H1 (cell line): ENCODE measurements at regions not wholly inside any gene's neighbourhood (a gene's known extent, or its start where the extent isn't known, plus 50 kb on each side); places are given as distances from the start of the nearest gene placed in this dataset.
"Not testable (repeated sequence)": the region's sequence is repeated elsewhere in the genome, so short reads cannot be mapped to it uniquely, and the experiment has no call there.

Source experiments
- CTCF ChIA-PET: fragments of 300-600 bp; sonication (Branson Sonifier 250); formaldehyde crosslinking; loops from one replicate; lab custom pipeline; 2021; ENCODE audit not compliant: partially characterized antibody; lab: Charles Lee
- POLR2A ChIA-PET: fragments of 300-600 bp; sonication (Branson Sonifier 250); formaldehyde crosslinking; loops from one replicate; lab custom pipeline; 2021; ENCODE audit warnings: inconsistent platforms; ENCODE audit not compliant: partially characterized antibody; lab: Charles Lee
- DNase-seq, 2 experiments: peaks; one replicate each; pipeline versions ENCODE4 v3.0.0 to v3.0.0-alpha.2; 2010 to 2022; ENCODE audit warnings: low spot score in 2 of 2, low read depth in 1 of 2, mixed read lengths in 1 of 2
- FAIRE-seq: peaks from 2 replicates; lab custom pipeline; 2011; peaks lifted over from hg19 to GRCh38; lab: Jason Lieb, UNC
- H2AFZ ChIP-seq: 2 replicates; pipeline ENCODE4 v1.8.1; 2012; ENCODE audit warnings: low read length, inconsistent platforms
- H2AK5ac ChIP-seq: 2 replicates; pipeline ENCODE4 v1.6.1; 2013; ENCODE audit warnings: low read depth, low read length
- H2BK120ac ChIP-seq: replicated peaks from 2 replicates; pipeline ENCODE3; 2013; ENCODE audit warnings: low read depth, low read length, inconsistent platforms
- H2BK12ac ChIP-seq: 2 replicates; pipeline ENCODE4 v1.6.1; 2013; ENCODE audit warnings: low read depth, low read length
- H2BK15ac ChIP-seq: 2 replicates; pipeline ENCODE4 v1.6.1; 2013; ENCODE audit warnings: low read length
- H2BK20ac ChIP-seq: 2 replicates; pipeline ENCODE4 v1.6.1; 2013; ENCODE audit warnings: low read length
- H2BK5ac ChIP-seq: 2 replicates; pipeline ENCODE4 v1.6.1; 2013; ENCODE audit warnings: low read depth, low read length
- H3K14ac ChIP-seq: 2 replicates; pipeline ENCODE4 v1.6.1; 2013; ENCODE audit warnings: inconsistent platforms; ENCODE audit not compliant: insufficient read length
- H3K18ac ChIP-seq: 2 replicates; pipeline ENCODE4 v1.6.1; 2013; ENCODE audit warnings: low read length; ENCODE audit errors: extremely low read depth
- H3K23ac ChIP-seq: 2 replicates; pipeline ENCODE4 v1.6.1; 2013; ENCODE audit warnings: inconsistent platforms; ENCODE audit not compliant: insufficient read length
- H3K23me2 ChIP-seq: 2 replicates; pipeline ENCODE4 v1.6.1; 2013; ENCODE audit warnings: low read depth, low read length
- H3K27ac ChIP-seq: 2 replicates; pipeline ENCODE4 v1.6.1; 2011; ENCODE audit warnings: low read depth, low read length, inconsistent platforms
- H3K27me3 ChIP-seq, 4 experiments: replicated peaks in 1 of 4; 1 replicate in 1 of 4; 2 replicates in 3 of 4; pipeline versions ENCODE4 v1.6.1 to v1.8.1; 2011 to 2013; ENCODE audit warnings: low read length in 3 of 4, mild to moderate bottlenecking in 3 of 4, inconsistent platforms in 2 of 4, mixed read lengths in 2 of 4, moderate library complexity in 1 of 4; ENCODE audit not compliant: control insufficient read depth in 3 of 4, insufficient read depth in 3 of 4; ENCODE audit errors: extremely low read depth in 1 of 4
- H3K36me3 ChIP-seq, 4 experiments: 2 replicates each; pipeline versions ENCODE4 v1.6.1 to v1.8.1; 2011 to 2013; ENCODE audit warnings: mild to moderate bottlenecking in 4 of 4, low read length in 3 of 4, moderate library complexity in 2 of 4, control low read depth in 1 of 4, inconsistent platforms in 1 of 4; ENCODE audit not compliant: insufficient read depth in 4 of 4, control insufficient read depth in 2 of 4
- H3K4ac ChIP-seq: replicated peaks from 2 replicates; pipeline ENCODE3; 2013; ENCODE audit warnings: low read length, low read depth, mixed read lengths, inconsistent platforms; ENCODE audit not compliant: insufficient read length
- H3K4me1 ChIP-seq, 4 experiments: replicated peaks in 1 of 4; 1 replicate in 1 of 4; 2 replicates in 3 of 4; pipeline versions ENCODE4 v1.6.1 to v1.8.1; 2011 to 2013; ENCODE audit warnings: low read length in 3 of 4, inconsistent platforms in 2 of 4, mixed read lengths in 1 of 4; ENCODE audit not compliant: insufficient read depth in 4 of 4, control insufficient read depth in 3 of 4
- H3K4me2 ChIP-seq, 2 experiments: 2 replicates each; pipeline versions ENCODE4 v1.6.1 to v1.8.1; 2011 to 2013; ENCODE audit warnings: low read depth in 2 of 2, low read length in 2 of 2, control low read depth in 1 of 2, inconsistent platforms in 1 of 2, mild to moderate bottlenecking in 1 of 2; ENCODE audit not compliant: insufficient read depth in 1 of 2
- H3K4me3 ChIP-seq, 4 experiments: fragments of 200-600, 300-600 bp in 1 of 4; sonication (generic), shearing (Covaris generic), sonication (Bioruptor Twin) in 1 of 4; 2 replicates each; pipeline versions ENCODE4 v1.5.1 to v1.8.1; 2011 to 2016; ENCODE audit warnings: low read length in 4 of 4, low read depth in 3 of 4, control low read depth in 2 of 4, inconsistent platforms in 2 of 4, mild to moderate bottlenecking in 2 of 4, mixed read lengths in 1 of 4, moderate library complexity in 1 of 4; ENCODE audit not compliant: insufficient read depth in 2 of 4; ENCODE audit errors: extremely low read depth in 1 of 4
- H3K56ac ChIP-seq: replicated peaks from 2 replicates; pipeline ENCODE3; 2013; ENCODE audit warnings: low read depth, mild to moderate bottlenecking, mixed read lengths, low read length, inconsistent platforms; ENCODE audit not compliant: insufficient read length
- H3K79me1 ChIP-seq: 2 replicates; pipeline ENCODE4 v1.6.1; 2013; ENCODE audit warnings: low read depth, low read length, control low read depth
- H3K79me2 ChIP-seq, 2 experiments: 2 replicates each; pipeline versions ENCODE4 v1.6.1 to v1.8.1; 2012 to 2013; ENCODE audit warnings: low read length in 2 of 2, mild to moderate bottlenecking in 2 of 2, inconsistent platforms in 1 of 2; ENCODE audit not compliant: insufficient read depth in 2 of 2, control insufficient read depth in 1 of 2
- H3K9ac ChIP-seq, 4 experiments: replicated peaks in 1 of 4; 1 replicate in 1 of 4; 2 replicates in 3 of 4; pipeline versions ENCODE4 v1.6.1 to v1.8.1; 2011 to 2013; ENCODE audit warnings: low read depth in 3 of 4, low read length in 3 of 4, control low read depth in 2 of 4, mild to moderate bottlenecking in 2 of 4, moderate library complexity in 2 of 4, inconsistent platforms in 1 of 4; ENCODE audit errors: extremely low read depth in 1 of 4
- H3K9me3 ChIP-seq, 2 experiments: 2 replicates each; pipeline versions ENCODE4 v1.6.1 to v1.8.1; 2012 to 2013; ENCODE audit warnings: mild to moderate bottlenecking in 2 of 2, moderate library complexity in 2 of 2, control low read depth in 1 of 2, inconsistent platforms in 1 of 2, low read depth in 1 of 2, low read length in 1 of 2, mixed read lengths in 1 of 2; ENCODE audit not compliant: insufficient read depth in 2 of 2
- H4K20me1 ChIP-seq, 2 experiments: replicated peaks in 1 of 2; 2 replicates each; pipeline versions ENCODE3 to v1.8.1; 2011 to 2013; ENCODE audit warnings: inconsistent platforms in 2 of 2, low read length in 2 of 2, mild to moderate bottlenecking in 1 of 2; ENCODE audit not compliant: insufficient read depth in 2 of 2, control insufficient read depth in 1 of 2
- H4K5ac ChIP-seq: 2 replicates; pipeline ENCODE4 v1.6.1; 2013; ENCODE audit warnings: low read length, low read depth, mixed read lengths, inconsistent platforms; ENCODE audit not compliant: insufficient read length
- H4K8ac ChIP-seq: 2 replicates; pipeline ENCODE4 v1.8.0; 2013; ENCODE audit warnings: mild to moderate bottlenecking, moderate library complexity, low read length, inconsistent platforms; ENCODE audit not compliant: insufficient read depth; ENCODE audit errors: extremely low read depth
- H4K91ac ChIP-seq: replicated peaks from 2 replicates; pipeline ENCODE3; 2013; ENCODE audit warnings: low read length, mixed read lengths, inconsistent platforms; ENCODE audit not compliant: insufficient read length
- WGBS, 2 experiments: shearing (Covaris generic) in 1 of 2; methylation state at CpG; one replicate each; pipeline versions ENCODE4 v1.1.6 to v1.1.7; 2013 to 2015; ENCODE audit warnings: low lambda C conversion rate in 2 of 2, mixed read lengths in 2 of 2, inconsistent platforms in 1 of 2, low coverage in 1 of 2, missing lambda C conversion rate in 1 of 2; ENCODE audit not compliant: insufficient replicate concordance in 2 of 2, insufficient coverage in 1 of 2, insufficient read length in 1 of 2; ENCODE audit errors: extremely low coverage in 1 of 2, missing lambda C conversion rate in 1 of 2; 5-methylcytosine and 5-hydroxymethylcytosine counted together

GRCh38 chr3:164702808-164703207 is 375.5 kb downstream of the SI start:
- POLR2A ChIA-PET, FAIRE-seq: not testable (repeated sequence)
- WGBS, 2 experiments: 96% methylated on average over 11 of the region's 13 CpGs; no CpG with 5 or more reads in 1 of the 2 experiments

More at GRCh38 chr3:164702808-164703207, 375.5 kb downstream of the SI start:
- H3K18ac ChIP-seq, H4K8ac ChIP-seq, H2BK12ac ChIP-seq, H2BK20ac ChIP-seq, H3K27ac ChIP-seq, H2BK5ac ChIP-seq, H3K79me1 ChIP-seq, H3K9me3 ChIP-seq, H4K20me1 ChIP-seq, H3K27me3 ChIP-seq, H3K79me2 ChIP-seq, H3K4me2 ChIP-seq, H3K9ac ChIP-seq, H4K91ac ChIP-seq, H2AK5ac ChIP-seq, H2BK120ac ChIP-seq, CTCF ChIA-PET, H3K36me3 ChIP-seq, H3K4me3 ChIP-seq, H3K56ac ChIP-seq, DNase-seq, H3K23me2 ChIP-seq, H2AFZ ChIP-seq, H3K23ac ChIP-seq, H3K14ac ChIP-seq, H3K4me1 ChIP-seq, H4K5ac ChIP-seq, H3K4ac ChIP-seq, H2BK15ac ChIP-seq: not testable (repeated sequence)
